22Rv1 (cell line): ENCODE measurements at regions not wholly inside any gene's neighbourhood (a gene's known extent, or its start where the extent isn't known, plus 50 kb on each side); places are given as distances from the start of the nearest gene placed in this dataset.

Experiments used
- ZFX ChIP-seq: fragments of 450-650 bp; IDR thresholded peaks from 2 replicates; pipeline ENCODE4 v1.6.1; 2017; ENCODE audit warnings: antibody characterized with exemption, borderline replicate concordance
- TF ChIP-seq, protein P1 (sequence below): fragments of 450-650 bp; IDR thresholded peaks from 2 replicates; pipeline ENCODE4 v1.5.1; 2017; ENCODE audit warnings: mild to moderate bottlenecking

DNA sequence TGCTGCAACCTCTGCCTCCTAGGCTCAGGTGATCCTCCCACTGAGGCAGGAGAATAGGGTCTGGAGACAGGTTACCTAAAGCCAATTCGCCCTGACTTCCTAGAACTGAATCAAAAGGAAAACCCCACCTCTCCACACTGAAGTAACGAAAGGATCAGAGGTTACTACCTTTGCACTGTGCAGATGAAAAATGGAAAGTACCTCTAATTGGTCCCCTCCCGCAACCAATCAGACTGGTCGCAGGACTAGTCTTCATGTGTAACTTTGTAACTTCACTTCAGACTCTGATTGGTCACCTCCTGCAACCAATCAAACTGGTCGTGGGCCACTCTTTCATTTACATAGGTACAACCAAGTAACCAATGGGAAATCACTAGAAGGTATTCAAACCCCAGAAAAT, 61.1 kb downstream of the ATXN3L start:
- TF ChIP-seq, protein P1, sequence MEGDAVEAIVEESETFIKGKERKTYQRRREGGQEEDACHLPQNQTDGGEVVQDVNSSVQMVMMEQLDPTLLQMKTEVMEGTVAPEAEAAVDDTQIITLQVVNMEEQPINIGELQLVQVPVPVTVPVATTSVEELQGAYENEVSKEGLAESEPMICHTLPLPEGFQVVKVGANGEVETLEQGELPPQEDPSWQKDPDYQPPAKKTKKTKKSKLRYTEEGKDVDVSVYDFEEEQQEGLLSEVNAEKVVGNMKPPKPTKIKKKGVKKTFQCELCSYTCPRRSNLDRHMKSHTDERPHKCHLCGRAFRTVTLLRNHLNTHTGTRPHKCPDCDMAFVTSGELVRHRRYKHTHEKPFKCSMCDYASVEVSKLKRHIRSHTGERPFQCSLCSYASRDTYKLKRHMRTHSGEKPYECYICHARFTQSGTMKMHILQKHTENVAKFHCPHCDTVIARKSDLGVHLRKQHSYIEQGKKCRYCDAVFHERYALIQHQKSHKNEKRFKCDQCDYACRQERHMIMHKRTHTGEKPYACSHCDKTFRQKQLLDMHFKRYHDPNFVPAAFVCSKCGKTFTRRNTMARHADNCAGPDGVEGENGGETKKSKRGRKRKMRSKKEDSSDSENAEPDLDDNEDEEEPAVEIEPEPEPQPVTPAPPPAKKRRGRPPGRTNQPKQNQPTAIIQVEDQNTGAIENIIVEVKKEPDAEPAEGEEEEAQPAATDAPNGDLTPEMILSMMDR: no peak
- no peak for TF ChIP-seq ZFX
